HG03025 (cell line): ENCODE measurements at regions not wholly inside any gene's neighbourhood (a gene's known extent, or its start where the extent isn't known, plus 50 kb on each side); places are given as distances from the start of the nearest gene placed in this dataset.
"Not testable (repeated sequence)": the region's sequence is repeated elsewhere in the genome, so short reads cannot be mapped to it uniquely, and the experiment has no call there.

ENCODE experiments used
- ATAC-seq: cut with Tn5 transposase; IDR thresholded peaks from one replicate; pipeline ENCODE4 v1.9.1; 2021; ENCODE audit warnings: mild to moderate bottlenecking, moderate library complexity; ENCODE audit not compliant: unreplicated experiment, low FRiP score

DNA sequence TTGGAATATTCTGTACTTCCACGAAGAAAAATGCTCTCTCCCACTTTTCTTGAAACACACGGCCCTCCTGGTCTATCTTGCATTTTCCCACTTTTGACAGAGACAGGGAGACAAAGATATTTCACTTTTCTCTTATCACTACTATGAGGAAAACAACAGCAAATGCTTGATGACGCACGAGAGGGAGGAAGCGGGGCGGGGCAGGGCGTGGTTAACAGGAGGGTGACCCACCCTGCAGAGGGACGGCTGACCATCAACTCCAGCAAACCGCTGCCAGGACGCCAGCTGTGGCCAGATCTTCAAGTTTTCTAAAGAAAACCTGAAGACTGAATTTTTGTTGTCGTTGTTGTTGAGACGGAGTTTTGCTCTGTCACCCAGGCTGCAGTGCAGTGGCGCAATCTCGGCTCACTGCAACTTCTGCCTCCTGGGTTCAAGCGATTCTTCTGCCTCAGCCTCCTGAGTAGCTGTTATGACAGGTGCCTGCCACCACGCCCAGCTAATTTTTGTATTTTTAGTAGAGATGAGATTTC lies 63.8 kb downstream of the NSUN5 start:
- not testable (repeated sequence) for ATAC-seq

GRCh38 chr7:73234994-73235717 lies 73.5 kb downstream of the NSUN5 start:
- ATAC-seq, result peak; percentile 95

DNA sequence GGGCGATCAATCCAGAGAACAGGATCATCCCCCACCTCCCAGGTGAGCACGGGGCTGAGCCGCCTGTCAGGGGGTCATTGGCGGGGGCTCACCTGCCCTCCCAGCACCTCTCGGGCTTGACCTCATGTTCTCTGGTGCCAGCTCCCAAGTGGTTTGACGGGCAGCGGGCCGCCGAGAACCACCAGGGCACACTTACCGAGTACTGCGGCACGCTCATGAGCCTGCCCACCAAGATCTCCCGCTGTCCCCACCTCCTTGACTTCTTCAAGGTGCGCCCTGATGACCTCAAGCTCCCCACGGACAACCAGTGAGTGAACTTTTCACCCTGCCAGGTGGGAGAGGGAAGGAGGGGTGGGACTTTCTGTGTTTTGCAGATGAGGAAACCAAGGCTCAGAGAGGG lies 82.9 kb downstream of the NSUN5 start:
- not testable (repeated sequence) for ATAC-seq

GRCh38 chr7:73221724-73222123 lies 86.9 kb downstream of the NSUN5 start:
- not testable (repeated sequence) for ATAC-seq

GRCh38 chr7:73220766-73221370 lies 87.8 kb downstream of the NSUN5 start:
- peak; percentile 29 for ATAC-seq

- ATAC-seq, result peak; percentile 78
These were observed 88.3 kb downstream of the NSUN5 start for GRCh38 chr7:73220357-73220756.

DNA sequence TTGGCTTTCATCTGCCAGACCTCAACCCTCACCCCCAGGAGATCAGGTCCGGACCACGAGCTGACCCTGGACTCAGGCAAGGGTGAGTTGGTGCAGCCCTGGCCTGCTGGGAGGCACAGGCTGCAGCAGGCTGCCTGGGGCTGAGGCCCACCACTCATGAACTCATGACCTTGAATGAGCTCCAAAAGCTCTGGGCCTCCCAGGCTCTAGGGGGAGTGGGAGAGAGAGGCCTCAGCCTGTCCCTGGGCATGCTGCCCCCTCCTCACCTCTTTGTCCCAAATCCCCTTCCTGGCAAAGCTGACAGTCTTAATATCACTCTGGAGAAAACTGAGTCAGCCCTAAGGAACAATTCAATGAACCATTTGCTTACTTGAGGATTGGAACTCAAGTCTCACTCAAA lies 89.8 kb downstream of the NSUN5 start:
- ATAC-seq, result not testable (repeated sequence)

DNA sequence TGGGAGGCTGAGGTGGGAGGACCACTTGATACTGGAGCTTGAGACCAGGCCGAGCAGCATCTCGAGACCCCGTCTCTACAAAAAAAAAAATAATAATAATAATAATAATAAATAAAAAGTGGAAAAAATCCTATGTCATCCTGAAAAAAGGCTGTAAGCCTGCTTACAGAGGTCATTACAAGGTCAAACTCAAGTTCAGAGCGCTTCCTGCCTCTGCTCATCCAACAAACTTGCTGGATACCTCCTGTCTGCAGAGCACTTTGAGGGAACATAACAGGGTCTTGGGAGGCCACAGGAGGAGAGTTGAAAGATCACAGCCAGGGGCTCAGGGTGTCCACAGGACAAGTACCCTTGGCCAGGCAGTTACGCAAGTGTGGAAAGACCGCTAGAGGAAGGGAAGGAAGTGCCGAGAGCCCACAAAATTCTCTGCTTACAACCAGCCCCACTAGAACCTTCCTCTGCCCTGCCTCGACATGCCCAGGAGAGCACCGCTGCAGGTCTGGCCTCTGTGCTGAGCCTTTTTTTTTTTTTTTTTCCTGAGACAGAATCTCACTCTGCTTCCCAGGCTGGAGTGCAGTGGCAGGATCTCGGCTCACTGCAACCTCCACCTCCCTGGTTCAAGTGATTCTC lies 92.5 kb downstream of the NSUN5 start:
- not testable (repeated sequence) for ATAC-seq

GRCh38 chr7:73215232-73215631 lies 93.4 kb downstream of the NSUN5 start:
- ATAC-seq, result not testable (repeated sequence)

DNA sequence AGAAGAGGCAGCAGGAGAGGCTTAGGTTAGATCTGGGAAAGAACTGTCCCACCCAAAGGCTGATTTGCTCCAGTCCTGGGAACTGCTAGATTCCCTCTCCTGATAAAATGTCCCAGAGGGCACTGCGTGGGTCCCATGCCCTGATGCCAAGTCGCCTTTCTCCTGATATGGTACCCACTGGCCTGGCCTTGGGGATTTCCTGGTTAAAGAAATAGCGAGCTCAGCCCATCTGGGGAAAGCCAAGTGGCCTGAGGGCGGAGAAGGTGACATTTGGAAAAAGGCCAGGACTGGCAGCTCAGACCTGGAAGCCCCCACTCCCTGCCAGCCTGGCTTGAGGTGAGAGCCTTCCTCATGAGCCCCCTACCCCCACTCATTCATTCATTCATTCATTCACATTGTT lies 94.2 kb downstream of the NSUN5 start:
- not testable (repeated sequence) for ATAC-seq

GRCh38 chr7:73213076-73213475 lies 95.5 kb downstream of the NSUN5 start:
- ATAC-seq, result not testable (repeated sequence)

- not testable (repeated sequence) for ATAC-seq
These were observed 103.0 kb downstream of the NSUN5 start for GRCh38 chr7:73205594-73205993.

GRCh38 chr7:73204898-73205297 lies 103.7 kb downstream of the NSUN5 start:
- not testable (repeated sequence) for ATAC-seq

DNA sequence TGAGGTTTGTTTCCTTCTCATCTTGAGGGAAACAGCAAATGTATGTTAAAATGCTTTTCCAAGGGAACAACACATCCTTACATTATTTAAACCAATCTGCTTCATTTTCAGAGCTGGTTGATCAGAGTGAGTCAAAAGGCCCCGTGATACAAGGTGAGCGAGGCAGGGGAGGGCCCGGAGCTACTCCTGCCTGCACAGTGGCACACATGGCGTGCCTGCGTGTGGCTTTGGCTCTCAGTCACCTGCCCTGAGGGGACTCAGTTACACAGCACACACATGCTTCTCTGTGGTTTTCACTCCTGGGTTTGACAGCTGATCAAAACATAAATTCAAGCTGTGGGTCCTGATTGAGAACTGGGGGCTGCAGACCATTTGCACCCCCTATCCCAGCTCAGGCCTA lies 105.3 kb downstream of the NSUN5 start:
- ATAC-seq, result not testable (repeated sequence)

GRCh38 chr7:73201264-73201663 lies 107.4 kb downstream of the NSUN5 start:
- ATAC-seq, result not testable (repeated sequence)

DNA sequence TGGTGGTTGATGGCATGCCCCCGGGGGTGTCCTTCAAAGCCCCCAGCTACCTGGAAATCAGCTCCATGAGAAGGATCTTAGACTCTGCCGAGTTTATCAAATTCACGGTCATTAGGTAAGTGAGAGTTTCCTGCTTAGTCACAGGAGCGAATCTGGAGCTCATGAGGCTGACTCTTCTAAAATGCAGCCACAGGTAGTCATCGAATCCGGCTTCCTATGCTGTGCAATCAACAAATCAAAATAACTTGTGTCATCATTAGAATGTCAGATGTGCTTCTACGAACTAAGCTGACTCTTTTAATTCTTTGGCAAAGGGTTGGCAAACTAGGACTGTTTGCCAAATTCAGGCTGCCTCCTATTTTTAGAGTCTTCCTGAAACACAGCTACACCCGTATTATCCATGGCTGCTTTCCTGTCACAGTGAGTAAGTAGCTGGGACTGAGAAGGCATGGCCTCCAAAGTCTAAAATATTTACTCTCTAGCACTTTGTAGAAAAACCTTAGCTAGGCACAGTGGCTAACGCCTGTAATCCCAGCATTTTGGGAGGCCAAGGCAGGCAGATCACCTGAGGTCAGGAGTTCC lies 108.0 kb downstream of the NSUN5 start:
- not testable (repeated sequence) for ATAC-seq

DNA sequence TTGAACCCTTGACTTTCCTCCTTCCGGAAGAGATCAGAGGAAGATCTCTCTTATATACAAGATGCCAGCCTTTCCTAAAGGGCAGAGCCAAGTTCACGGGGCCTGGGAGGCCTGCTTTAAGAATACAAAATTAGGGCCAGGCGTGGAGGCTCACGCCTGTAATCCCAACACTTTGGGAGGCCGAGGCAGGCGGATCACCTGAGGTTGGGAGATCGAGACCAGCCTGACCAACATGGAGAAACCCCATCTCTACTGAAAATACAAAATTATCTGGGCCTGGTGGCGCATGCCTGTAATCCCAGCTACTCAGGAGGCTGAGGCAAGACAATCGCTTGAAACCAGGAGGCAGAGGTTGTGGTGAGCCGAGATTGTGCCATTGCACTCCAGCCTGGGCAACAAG lies 108.2 kb upstream of the SPDYE9 start:
- not testable (repeated sequence) for ATAC-seq

GRCh38 chr7:73190483-73191155 lies 104.8 kb upstream of the SPDYE9 start:
- not testable (repeated sequence) for ATAC-seq

DNA sequence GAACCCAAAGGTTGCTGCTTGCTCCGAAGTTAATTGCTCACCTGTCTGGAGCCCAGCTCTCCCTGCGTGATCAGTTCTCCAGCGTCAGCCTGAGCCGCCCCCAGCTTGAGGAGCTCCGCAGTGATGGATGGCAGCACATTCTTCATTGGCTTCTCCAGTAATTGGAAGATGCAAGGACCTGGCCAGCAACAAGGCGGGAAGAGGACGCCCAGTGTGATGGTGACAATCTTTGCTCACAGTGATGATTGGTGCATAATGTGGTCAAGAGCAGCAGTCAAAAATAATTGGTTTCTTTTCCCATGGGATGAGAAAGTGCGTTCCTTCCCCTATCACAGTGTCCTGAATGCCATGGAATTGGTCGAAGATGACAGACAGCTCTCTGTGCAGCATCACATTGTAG lies 102.4 kb upstream of the SPDYE9 start:
- not testable (repeated sequence) for ATAC-seq

GRCh38 chr7:73186589-73187309 lies 100.9 kb upstream of the SPDYE9 start:
- not testable (repeated sequence) for ATAC-seq
